ENCODE measurements at regions not wholly inside any gene's neighbourhood (a gene's known extent, or its start where the extent isn't known, plus 50 kb on each side); places are given as distances from the start of the nearest gene placed in this dataset.
A peak's percentile ranks its signal among the peaks of the same experiment; 100 is the strongest.

- H3K4me3 ChIP-seq (replicated peaks; ENCODE audit: low read depth, low read length): no peak overlapping the region
- DNase-seq (ENCODE audit: low read depth): no peak
- no peak for TF ChIP-seq CTCF (IDR thresholded peaks at IDR 0.05; ENCODE audit: low read length, missing control alignments)
Observed at GRCh38 chr13:91042870-91043269, 304.6 kb upstream of the MIR17HG start.

GRCh38 chr13:91045351-91046034 lies 302.0 kb upstream of the MIR17HG start:
- DNase-seq (ENCODE audit: low read depth): peak; percentile 14
- TF ChIP-seq CTCF (IDR thresholded peaks at IDR 0.05; ENCODE audit: low read length, missing control alignments): peak; percentile 40

GRCh38 chr13:91046715-91047327 lies 300.7 kb upstream of the MIR17HG start:
- TF ChIP-seq CTCF (IDR thresholded peaks at IDR 0.05; ENCODE audit: low read length, missing control alignments): no peak

More at GRCh38 chr13:91045351-91046034, 302.0 kb upstream of the MIR17HG start:
- H3K4me3 ChIP-seq (replicated peaks; ENCODE audit: low read depth, low read length): no peak overlapping the region

GRCh38 chr13:91050970-91051369 lies 296.5 kb upstream of the MIR17HG start:
- TF ChIP-seq CTCF (IDR thresholded peaks at IDR 0.05; ENCODE audit: low read length, missing control alignments): no peak
- no peak overlapping the region for H3K4me3 ChIP-seq (replicated peaks; ENCODE audit: low read depth, low read length)
- no peak for DNase-seq (ENCODE audit: low read depth)

More at GRCh38 chr13:91046715-91047327, 300.7 kb upstream of the MIR17HG start:
- DNase-seq (ENCODE audit: low read depth): no peak
- no peak overlapping the region for H3K4me3 ChIP-seq (replicated peaks; ENCODE audit: low read depth, low read length)

GRCh38 chr13:91052876-91053275 lies 294.6 kb upstream of the MIR17HG start:
- TF ChIP-seq CTCF (IDR thresholded peaks at IDR 0.05; ENCODE audit: low read length, missing control alignments): no peak
- DNase-seq (ENCODE audit: low read depth): no peak
- no peak overlapping the region for H3K4me3 ChIP-seq (replicated peaks; ENCODE audit: low read depth, low read length)

- no peak overlapping the region for H3K4me3 ChIP-seq (replicated peaks; ENCODE audit: low read depth, low read length)
- TF ChIP-seq CTCF (IDR thresholded peaks at IDR 0.05; ENCODE audit: low read length, missing control alignments): no peak
Observed at GRCh38 chr13:91053318-91054065, 294.0 kb upstream of the MIR17HG start.

More at GRCh38 chr13:91053318-91054065, 294.0 kb upstream of the MIR17HG start:
- no peak for DNase-seq (ENCODE audit: low read depth)
